Hematopoietic multipotent progenitor cell treated with erythropoietin and hydrocortisone succinate and interleukin-3 and kit ligand, for 4 days (in vitro differentiated cells): ENCODE measurements at regions not wholly inside any gene's neighbourhood (a gene's known extent, or its start where the extent isn't known, plus 50 kb on each side); places are given as distances from the start of the nearest gene placed in this dataset.

Source experiments
- DNase-seq: peaks from one replicate; pipeline ENCODE4 v3.0.0-alpha.2; 2015

GRCh38 chr15:46120713-46121112 is 485.9 kb downstream of the SQOR start:
- DNase-seq: no peak

- DNase-seq: no peak
Observed at GRCh38 chr15:46121441-46121840, 486.6 kb downstream of the SQOR start.

GRCh38 chr15:46126581-46126980 is 491.8 kb downstream of the SQOR start:
- no peak for DNase-seq

- no peak for DNase-seq
Observed at GRCh38 chr15:46127361-46127874, 492.6 kb downstream of the SQOR start.

- DNase-seq: no peak
Observed at GRCh38 chr15:46129145-46129544, 494.3 kb downstream of the SQOR start.

- no peak for DNase-seq
Observed at GRCh38 chr15:46131876-46132275, 497.0 kb downstream of the SQOR start.

- no peak for DNase-seq
Observed at GRCh38 chr15:46137443-46137842, 502.6 kb downstream of the SQOR start.

- DNase-seq: no peak
Observed at GRCh38 chr15:46146002-46146401, 511.2 kb downstream of the SQOR start.

- no peak for DNase-seq
Observed at GRCh38 chr15:46146915-46147314, 512.1 kb downstream of the SQOR start.

- no peak for DNase-seq
Observed at GRCh38 chr15:46151786-46152185, 517.0 kb downstream of the SQOR start.

- DNase-seq: no peak
Observed at GRCh38 chr15:46166750-46167149, 531.9 kb downstream of the SQOR start.

GRCh38 chr15:46170326-46170725 is 535.5 kb downstream of the SQOR start:
- no peak for DNase-seq

- peak; percentile 0 for DNase-seq
Observed at GRCh38 chr15:46174122-46174521, 539.3 kb downstream of the SQOR start.

GRCh38 chr15:46177219-46177618 is 542.4 kb downstream of the SQOR start:
- DNase-seq: no peak

GRCh38 chr15:46178138-46178537 is 543.3 kb downstream of the SQOR start:
- no peak for DNase-seq

- DNase-seq: no peak
Observed at GRCh38 chr15:46207341-46207740, 572.5 kb downstream of the SQOR start.

- DNase-seq: no peak
Observed at GRCh38 chr15:46213551-46213950, 578.7 kb downstream of the SQOR start.

GRCh38 chr15:46222826-46223225 is 588.0 kb downstream of the SQOR start:
- DNase-seq: no peak

GRCh38 chr15:46229263-46229662 is 594.4 kb downstream of the SQOR start:
- DNase-seq: no peak

- DNase-seq: no peak
Observed at GRCh38 chr15:46231786-46232185, 597.0 kb downstream of the SQOR start.

GRCh38 chr15:46232471-46232870 is 597.6 kb downstream of the SQOR start:
- DNase-seq: no peak

- no peak for DNase-seq
Observed at GRCh38 chr15:46242935-46243334, 608.1 kb downstream of the SQOR start.

- DNase-seq: no peak
Observed at GRCh38 chr15:46251903-46252302, 617.1 kb downstream of the SQOR start.

- no peak for DNase-seq
Observed at GRCh38 chr15:46258056-46258455, 623.2 kb downstream of the SQOR start.

GRCh38 chr15:46260937-46261336 is 626.1 kb downstream of the SQOR start:
- no peak for DNase-seq
